Prostate gland (tissue), 2 donors: ENCODE measurements at regions not wholly inside any gene's neighbourhood (a gene's known extent, or its start where the extent isn't known, plus 50 kb on each side); places are given as distances from the start of the nearest gene placed in this dataset.
"Not testable (repeated sequence)": the region's sequence is repeated elsewhere in the genome, so short reads cannot be mapped to it uniquely, and the experiment has no call there.

Source experiments
- DNase-seq: peaks from one replicate; pipeline ENCODE4 v3.0.0-alpha.2; 2019; ENCODE audit warnings: low spot score
- H3K27ac ChIP-seq, 2 donors: fragments of 200-600 bp; sonication (generic); 2 replicates each; pipeline ENCODE4 v1.5.1; 2017 to 2019
- H3K27me3 ChIP-seq: fragments of 200-600 bp; sonication (generic); replicated peaks from 2 replicates; pipeline ENCODE4 v1.5.1; 2019; ENCODE audit not compliant: insufficient read depth
- H3K36me3 ChIP-seq, 2 donors: fragments of 200-600 bp; sonication (generic); 1 replicate in 1 of 2; 2 replicates in 1 of 2; pipeline versions ENCODE4 v1.5.1 to v1.8.1; 2017 to 2019
- H3K4me1 ChIP-seq: fragments of 200-600 bp; sonication (generic); replicated peaks from 2 replicates; pipeline ENCODE4 v1.5.1; 2019
- H3K4me3 ChIP-seq, 2 donors: fragments of 200-600 bp; sonication (generic); 2 replicates each; pipeline ENCODE4 v1.5.1; 2017 to 2019
- H3K9me3 ChIP-seq: fragments of 200-600 bp; sonication (generic); 2 replicates; pipeline ENCODE4 v1.5.1; 2017
- CTCF ChIP-seq, 4 experiments: fragments of 200-600 bp in 2 of 4; fragments of 450-650 bp in 2 of 4; sonication (generic) in 2 of 4; IDR thresholded peaks; 1 replicate in 3 of 4; 2 replicates in 1 of 4; pipeline ENCODE4 v1.5.1; 2016 to 2019; ENCODE audit warnings: antibody characterized with exemption in 4 of 4, mild to moderate bottlenecking in 2 of 4, moderate library complexity in 2 of 4
- POLR2A ChIP-seq: fragments of 450-650 bp; IDR thresholded peaks from one replicate; pipeline ENCODE4 v1.6.1; 2016; ENCODE audit warnings: antibody characterized with exemption, mild to moderate bottlenecking
- POLR2AphosphoS5 ChIP-seq: sonication (generic); formaldehyde crosslinking; IDR thresholded peaks from one replicate; pipeline ENCODE4 v1.6.1; 2017; ENCODE audit warnings: antibody characterized with exemption
- WGBS: methylation state at CpG from one replicate; pipeline ENCODE4 v1.1.5; 2018; 5-methylcytosine and 5-hydroxymethylcytosine counted together
- intact Hi-C: fragments of 100-400 bp; cut with DNase I; formaldehyde crosslinking; loops from one replicate; pipeline ENCODE4 v1.14.2; 2022

DNA sequence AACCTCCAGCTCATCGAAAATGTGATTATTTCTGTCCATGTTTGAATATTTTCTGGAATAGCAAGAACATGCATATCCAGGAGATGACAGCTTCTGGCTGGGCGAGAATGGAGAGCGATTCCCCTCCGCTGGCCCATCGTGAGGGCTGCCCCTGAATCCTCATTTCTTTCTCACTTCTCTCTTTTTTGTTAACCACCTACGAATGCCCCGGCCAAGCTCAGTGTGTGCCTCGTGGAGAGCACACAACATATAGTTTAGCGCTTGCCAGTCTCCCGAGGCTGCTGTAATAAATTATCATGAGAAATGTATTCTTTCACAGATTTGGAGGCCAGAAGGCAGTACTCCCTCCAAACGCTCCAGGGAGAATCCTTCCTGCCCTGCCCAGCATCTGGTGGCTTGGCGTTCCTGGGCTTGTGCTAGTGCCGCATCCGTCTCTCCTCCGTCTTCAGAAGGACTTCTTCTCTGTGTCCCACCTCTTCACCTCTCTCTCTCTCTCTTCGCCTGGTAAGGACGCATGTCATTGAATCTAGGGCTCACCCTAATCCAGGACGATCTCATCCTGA, 1306.0 kb downstream of the TBC1D22A start:
- 85% methylated on average over 18 of the region's 18 CpGs for WGBS
- no peaks in the 10 kb centered on the region for H3K9me3 ChIP-seq
- no peak for TF ChIP-seq CTCF (IDR thresholded peaks at IDR 0.05)
- TF ChIP-seq POLR2AphosphoS5 = no peak
- no peak overlapping the region for H3K4me3 ChIP-seq
- H3K36me3 ChIP-seq = no peaks in the 10 kb centered on the region
- intact Hi-C loops = no loop called here
- no peak overlapping the region for H3K27ac ChIP-seq
- no peaks in the 10 kb centered on the region for H3K27me3 ChIP-seq
- H3K4me1 ChIP-seq = no peaks in the 10 kb centered on the region
- DNase-seq = no peak

DNA sequence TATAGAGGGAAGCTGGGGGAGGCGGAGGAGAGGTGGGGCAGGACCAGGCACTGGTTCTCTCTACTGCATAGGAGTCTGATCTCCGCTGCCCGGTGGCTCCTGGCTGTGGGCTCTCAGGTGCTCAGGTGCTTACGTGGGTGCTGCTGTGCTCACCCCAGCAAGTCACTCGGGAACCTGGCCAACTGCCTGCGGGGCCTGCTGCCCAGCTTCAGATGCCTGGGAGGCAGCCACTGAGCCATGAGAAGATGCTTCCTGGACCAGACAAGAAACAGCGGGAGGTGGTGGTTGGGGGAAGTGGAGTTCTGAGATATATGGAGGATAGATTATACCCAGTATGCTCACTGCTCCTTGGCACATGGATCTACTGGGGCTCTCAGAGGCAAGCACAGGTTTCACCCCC, 1303.4 kb downstream of the TBC1D22A start:
- no peak overlapping the region for H3K4me3 ChIP-seq
- TF ChIP-seq POLR2AphosphoS5 (no peak), POLR2A (no peak)
- DNase-seq = no peak
- H3K27ac ChIP-seq = no peak overlapping the region
- 68% methylated on average over 3 of the region's 7 CpGs for WGBS
- no peaks in the 10 kb centered on the region for H3K27me3 ChIP-seq
- no peaks in the 10 kb centered on the region for H3K4me1 ChIP-seq
- no peaks in the 10 kb centered on the region for H3K9me3 ChIP-seq
- intact Hi-C loops = no loop called here
- H3K36me3 ChIP-seq = no peaks in the 10 kb centered on the region

GRCh38 chr22:48061726-48062125, 1299.3 kb downstream of the TBC1D22A start:
- WGBS = 19% methylated on average over 4 of the region's 4 CpGs
- no peaks in the 10 kb centered on the region for H3K4me1 ChIP-seq
- no peaks in the 10 kb centered on the region for H3K36me3 ChIP-seq
- peaks cover 4% of the 10 kb centered on the region for H3K27me3 ChIP-seq
- intact Hi-C loops = no loop called here
- no peaks in the 10 kb centered on the region for H3K9me3 ChIP-seq
- TF ChIP-seq CTCF (IDR thresholded peaks at IDR 0.05) (no peak), POLR2AphosphoS5 (no peak), POLR2A (no peak)
- no peak for DNase-seq
- no peak overlapping the region for H3K27ac ChIP-seq
- no peak overlapping the region for H3K4me3 ChIP-seq

- Histone ChIP-seq H3K4me3 (no peak overlapping the region), H3K9me3 (no peaks in the 10 kb centered on the region), H3K4me1 (no peaks in the 10 kb centered on the region), H3K36me3 (no peaks in the 10 kb centered on the region), H3K27ac (no peak overlapping the region), H3K27me3 (peaks cover 4% of the 10 kb centered on the region)
- intact Hi-C loops = no loop called here
- 79% methylated on average over 7 of the region's 7 CpGs for WGBS
- DNase-seq = no peak
- TF ChIP-seq CTCF (IDR thresholded peaks at IDR 0.05) (no peak), POLR2AphosphoS5 (no peak), POLR2A (no peak)
Observed at GRCh38 chr22:48060266-48060665, 1297.8 kb downstream of the TBC1D22A start.

DNA sequence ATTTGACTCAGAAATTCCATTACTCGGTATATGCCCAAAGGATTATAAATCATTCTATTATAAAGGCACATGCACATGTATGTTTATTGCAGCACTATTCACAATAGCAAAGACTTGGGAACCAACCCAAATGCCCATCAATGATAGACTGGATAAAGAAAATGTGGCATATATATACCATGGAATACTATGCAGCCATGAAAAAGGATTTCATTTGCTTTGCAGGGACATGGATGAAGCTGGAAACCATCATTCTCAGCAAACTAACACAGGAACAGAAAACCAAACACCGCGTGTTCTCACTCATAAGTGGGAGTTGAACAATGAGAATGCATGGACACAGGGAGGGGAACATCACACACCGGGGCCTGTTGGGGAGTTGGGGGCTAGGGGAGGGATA, 1297.1 kb downstream of the TBC1D22A start:
- H3K4me1 ChIP-seq, H3K9me3 ChIP-seq, H3K36me3 ChIP-seq, H3K27ac ChIP-seq, H3K4me3 ChIP-seq, DNase-seq, H3K27me3 ChIP-seq, intact Hi-C loops: not testable (repeated sequence)
- 96% methylated on average over 4 of the region's 4 CpGs for WGBS

DNA sequence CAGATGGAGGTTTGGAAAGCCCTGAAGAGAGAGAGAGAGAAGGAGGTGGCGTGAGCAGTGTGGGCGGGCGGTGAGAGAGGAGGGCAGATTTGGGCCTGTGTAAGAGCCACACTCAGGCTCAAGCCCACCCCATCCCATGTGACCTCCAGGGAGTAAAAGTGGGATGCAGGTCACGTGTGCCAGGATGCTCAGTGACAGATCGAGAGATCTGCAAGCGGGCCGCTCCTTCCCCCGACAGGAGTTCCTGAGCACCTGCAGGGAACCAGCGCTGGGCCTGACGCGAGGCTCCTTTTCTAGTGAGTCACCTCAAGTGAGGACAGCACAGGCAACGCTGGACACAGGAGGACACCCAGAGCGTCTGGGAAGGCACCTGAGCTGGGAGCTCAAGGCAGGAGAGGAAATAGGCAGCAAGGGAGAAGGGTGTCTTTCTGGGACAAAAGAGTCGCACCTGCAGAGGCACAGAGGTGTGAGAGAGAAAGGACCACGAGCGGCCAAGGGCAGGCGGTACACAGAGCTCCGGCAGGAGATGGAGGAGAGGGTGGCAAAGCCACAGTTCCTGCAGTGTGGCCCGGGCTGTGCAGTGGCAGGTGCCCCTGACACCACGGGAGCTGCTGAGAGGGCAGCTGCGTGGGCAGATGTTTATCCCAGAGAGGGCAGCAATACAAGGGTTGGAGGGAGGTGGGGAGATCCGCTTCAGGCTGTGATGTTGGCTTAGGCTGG, 1294.8 kb downstream of the TBC1D22A start:
- Histone ChIP-seq H3K27ac (no peak overlapping the region), H3K4me3 (no peak overlapping the region), H3K27me3 (peaks cover 4% of the 10 kb centered on the region), H3K4me1 (no peaks in the 10 kb centered on the region), H3K36me3 (no peaks in the 10 kb centered on the region), H3K9me3 (no peaks in the 10 kb centered on the region)
- TF ChIP-seq POLR2AphosphoS5 (no peak), POLR2A (no peak), CTCF (IDR thresholded peaks at IDR 0.05) (no peak)
- 81% methylated on average over 22 of the region's 22 CpGs for WGBS
- intact Hi-C loops = no loop called here
- DNase-seq = no peak
